OCI-LY3 (cell line): ENCODE measurements at regions not wholly inside any gene's neighbourhood (a gene's known extent, or its start where the extent isn't known, plus 50 kb on each side); places are given as distances from the start of the nearest gene placed in this dataset.

ENCODE experiments used
- H2AFZ ChIP-seq: fragments of 200-600, 300-600 bp; shearing (Covaris generic); 2 replicates; pipeline ENCODE4 v1.6.0; 2014; ENCODE audit warnings: antibody characterized with exemption, low read depth, low read length
- H3K27ac ChIP-seq: fragments of 200-600, 300-600 bp; sonication (generic); 2 replicates; pipeline ENCODE4 v1.5.1; 2014; ENCODE audit warnings: mild to moderate bottlenecking, low read length, moderate library complexity, mixed read lengths
- H3K27me3 ChIP-seq: fragments of 200-600, 300-600 bp; sonication (generic); 2 replicates; pipeline ENCODE4 v1.6.1; 2014; ENCODE audit warnings: low read depth, low read length, mixed read lengths
- H3K36me3 ChIP-seq: fragments of 200-600, 300-600 bp; sonication (generic); replicated peaks from 2 replicates; pipeline ENCODE3; 2014; ENCODE audit warnings: low read depth, low read length, mixed read lengths
- H3K4me1 ChIP-seq: fragments of 300-600, 200-600 bp; sonication (generic); 2 replicates; pipeline ENCODE4 v1.6.1; 2014; ENCODE audit warnings: low read length, mixed read lengths
- H3K4me2 ChIP-seq: fragments of 200-600, 300-600 bp; sonication (generic); 2 replicates; pipeline ENCODE4 v1.6.1; 2014; ENCODE audit warnings: low read length, mixed read lengths
- H3K4me3 ChIP-seq: fragments of 300-600, 200-600 bp; sonication (generic); 2 replicates; pipeline ENCODE4 v1.5.1; 2014; ENCODE audit warnings: antibody characterized with exemption, mild to moderate bottlenecking, low read length, moderate library complexity
- H3K79me2 ChIP-seq: fragments of 300-600, 200-600 bp; shearing (Covaris generic); 2 replicates; pipeline ENCODE4 v1.6.1; 2014; ENCODE audit warnings: mild to moderate bottlenecking, low read length, mixed read lengths
- H3K9ac ChIP-seq: fragments of 300-600, 200-600 bp; shearing (Covaris generic); 2 replicates; pipeline ENCODE4 v1.6.0; 2014; ENCODE audit warnings: mild to moderate bottlenecking, low read length, moderate library complexity
- H3K9me3 ChIP-seq: fragments of 200-600, 300-600 bp; shearing (Covaris generic); 2 replicates; pipeline ENCODE4 v1.6.1; 2014; ENCODE audit warnings: low read length, mixed read lengths; ENCODE audit not compliant: insufficient read depth
- H4K20me1 ChIP-seq: fragments of 200-600, 300-600 bp; sonication (generic); 2 replicates; pipeline ENCODE4 v1.6.1; 2016; ENCODE audit warnings: low read length, mixed read lengths; ENCODE audit not compliant: insufficient read depth
- EZH2phosphoT487 ChIP-seq: fragments of 200-600 bp; shearing (Covaris generic); IDR thresholded peaks from 2 replicates; pipeline ENCODE4 v1.6.1; 2018; ENCODE audit warnings: antibody characterized with exemption, mixed run types, low read depth
- TF ChIP-seq, protein P1 (sequence below): fragments of 200-600, 300-600 bp; sonication (generic); IDR thresholded peaks from 2 replicates; pipeline ENCODE4 v1.5.1; 2014; ENCODE audit warnings: antibody characterized with exemption, low read length, low read depth

- H3K27me3 ChIP-seq, result no peaks in the 10 kb centered on the region
- no peaks in the 10 kb centered on the region for H4K20me1 ChIP-seq
- TF ChIP-seq, protein P1, sequence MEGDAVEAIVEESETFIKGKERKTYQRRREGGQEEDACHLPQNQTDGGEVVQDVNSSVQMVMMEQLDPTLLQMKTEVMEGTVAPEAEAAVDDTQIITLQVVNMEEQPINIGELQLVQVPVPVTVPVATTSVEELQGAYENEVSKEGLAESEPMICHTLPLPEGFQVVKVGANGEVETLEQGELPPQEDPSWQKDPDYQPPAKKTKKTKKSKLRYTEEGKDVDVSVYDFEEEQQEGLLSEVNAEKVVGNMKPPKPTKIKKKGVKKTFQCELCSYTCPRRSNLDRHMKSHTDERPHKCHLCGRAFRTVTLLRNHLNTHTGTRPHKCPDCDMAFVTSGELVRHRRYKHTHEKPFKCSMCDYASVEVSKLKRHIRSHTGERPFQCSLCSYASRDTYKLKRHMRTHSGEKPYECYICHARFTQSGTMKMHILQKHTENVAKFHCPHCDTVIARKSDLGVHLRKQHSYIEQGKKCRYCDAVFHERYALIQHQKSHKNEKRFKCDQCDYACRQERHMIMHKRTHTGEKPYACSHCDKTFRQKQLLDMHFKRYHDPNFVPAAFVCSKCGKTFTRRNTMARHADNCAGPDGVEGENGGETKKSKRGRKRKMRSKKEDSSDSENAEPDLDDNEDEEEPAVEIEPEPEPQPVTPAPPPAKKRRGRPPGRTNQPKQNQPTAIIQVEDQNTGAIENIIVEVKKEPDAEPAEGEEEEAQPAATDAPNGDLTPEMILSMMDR, result no peak
- TF ChIP-seq EZH2phosphoT487, result no peak
- H3K27ac ChIP-seq, result no peak overlapping the region
- no peak overlapping the region for H2AFZ ChIP-seq
- H3K9me3 ChIP-seq, result no peaks in the 10 kb centered on the region
- H3K4me1 ChIP-seq, result no peaks in the 10 kb centered on the region
- H3K79me2 ChIP-seq, result no peaks in the 10 kb centered on the region
- H3K9ac ChIP-seq, result no peak overlapping the region
- no peak overlapping the region for H3K4me3 ChIP-seq
- no peaks in the 10 kb centered on the region for H3K36me3 ChIP-seq
- no peak overlapping the region for H3K4me2 ChIP-seq
Observed at GRCh38 chr10:126841341-126841895, 63.8 kb upstream of the DOCK1 start.

- H3K4me3 ChIP-seq, result no peak overlapping the region
- no peaks in the 10 kb centered on the region for H3K9me3 ChIP-seq
- no peak overlapping the region for H2AFZ ChIP-seq
- no peak overlapping the region for H3K27ac ChIP-seq
- H3K36me3 ChIP-seq, result no peaks in the 10 kb centered on the region
- H4K20me1 ChIP-seq, result no peaks in the 10 kb centered on the region
- TF ChIP-seq, protein P1, result no peak
- TF ChIP-seq EZH2phosphoT487, result no peak
- H3K4me2 ChIP-seq, result no peak overlapping the region
- H3K27me3 ChIP-seq, result no peaks in the 10 kb centered on the region
- no peaks in the 10 kb centered on the region for H3K79me2 ChIP-seq
- no peak overlapping the region for H3K9ac ChIP-seq
- no peaks in the 10 kb centered on the region for H3K4me1 ChIP-seq
Observed at GRCh38 chr10:126842356-126842755, 62.9 kb upstream of the DOCK1 start.

DNA sequence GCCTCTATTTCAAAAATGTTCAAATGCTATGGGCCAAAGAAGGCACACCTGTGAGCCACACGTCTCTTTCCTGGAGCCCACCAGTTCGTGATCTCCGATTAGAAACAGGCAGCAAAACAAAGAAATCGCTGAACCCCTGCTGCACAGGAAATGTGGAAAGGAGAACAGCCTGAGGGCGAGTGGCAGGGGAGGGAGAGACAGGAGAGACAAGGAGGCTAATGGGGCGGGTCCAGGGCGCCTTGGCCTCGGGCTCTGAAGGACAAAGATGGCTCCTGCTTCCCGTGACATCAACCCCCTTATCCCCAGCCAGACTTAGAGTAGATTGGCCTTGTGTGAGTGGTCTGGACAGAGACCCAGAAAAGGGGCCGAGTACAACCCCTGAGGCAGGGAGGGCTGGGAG lies 62.4 kb upstream of the DOCK1 start:
- H3K4me2 ChIP-seq, result no peak overlapping the region
- no peak for TF ChIP-seq EZH2phosphoT487
- TF ChIP-seq, protein P1, result no peak
- no peak overlapping the region for H3K9ac ChIP-seq
- H2AFZ ChIP-seq, result no peak overlapping the region
- H3K27ac ChIP-seq, result no peak overlapping the region
- H3K4me1 ChIP-seq, result no peaks in the 10 kb centered on the region
- no peak overlapping the region for H3K4me3 ChIP-seq
- no peaks in the 10 kb centered on the region for H3K79me2 ChIP-seq
- H3K9me3 ChIP-seq, result no peaks in the 10 kb centered on the region
- H3K36me3 ChIP-seq, result no peaks in the 10 kb centered on the region
- no peaks in the 10 kb centered on the region for H4K20me1 ChIP-seq
- no peaks in the 10 kb centered on the region for H3K27me3 ChIP-seq

DNA sequence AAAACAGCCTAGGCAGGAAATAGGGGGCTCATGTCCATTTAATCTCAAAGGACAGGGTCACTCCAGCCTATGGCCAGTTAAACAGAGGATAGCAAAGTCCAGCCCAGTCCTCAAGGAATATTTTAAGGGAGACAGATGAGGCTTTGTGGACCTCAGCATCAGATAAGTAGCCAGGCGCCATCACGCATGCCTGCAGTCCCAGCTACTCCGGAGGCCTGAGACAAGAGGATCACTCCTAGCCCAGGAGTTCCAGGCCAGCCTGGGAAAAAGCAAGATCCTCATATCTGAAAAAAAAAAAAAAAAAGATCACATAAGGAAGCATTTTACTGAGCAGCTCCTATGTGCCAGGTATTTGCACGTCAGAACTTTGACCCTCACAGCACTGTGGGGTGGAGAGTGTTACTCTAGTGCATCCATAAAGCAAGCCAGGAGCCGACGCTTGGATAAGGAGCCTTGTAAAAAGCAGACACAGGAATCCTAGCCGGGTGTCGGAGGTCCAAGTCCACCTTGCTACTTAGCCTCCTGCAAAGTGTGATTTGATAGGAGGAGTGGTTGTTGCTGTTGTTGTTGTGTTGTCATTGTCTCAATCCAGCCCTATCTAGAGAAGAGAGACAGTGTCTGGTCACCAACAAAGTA lies 61.8 kb upstream of the DOCK1 start:
- Histone ChIP-seq H3K9me3 (no peaks in the 10 kb centered on the region), H3K27me3 (no peaks in the 10 kb centered on the region), H3K4me2 (no peak overlapping the region), H3K9ac (no peak overlapping the region), H3K27ac (no peak overlapping the region), H3K4me1 (no peaks in the 10 kb centered on the region), H3K79me2 (no peaks in the 10 kb centered on the region), H4K20me1 (no peaks in the 10 kb centered on the region), H3K4me3 (no peak overlapping the region), H2AFZ (no peak overlapping the region), H3K36me3 (no peaks in the 10 kb centered on the region)
- TF ChIP-seq EZH2phosphoT487, result no peak
- TF ChIP-seq, protein P1, result no peak
